ENCODE measurements at regions not wholly inside any gene's neighbourhood (a gene's known extent, or its start where the extent isn't known, plus 50 kb on each side); places are given as distances from the start of the nearest gene placed in this dataset.

DNA sequence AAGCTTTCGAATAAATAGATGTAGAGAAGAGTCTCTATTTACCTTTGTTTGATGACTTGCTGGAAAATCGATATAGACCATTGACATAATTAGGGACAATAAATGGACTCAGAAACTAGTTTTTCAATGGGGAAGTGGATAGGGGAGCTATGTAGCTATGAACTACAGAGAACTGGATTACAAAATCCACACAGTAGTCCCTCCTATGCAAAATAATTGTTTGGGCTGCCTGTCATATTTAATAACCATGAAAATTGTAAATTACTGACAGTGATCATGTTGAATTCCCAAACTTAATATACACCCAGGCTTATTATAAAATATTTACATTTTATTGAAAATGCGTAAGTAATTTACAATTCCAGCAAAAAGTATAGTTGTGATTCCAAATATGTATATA, 333.1 kb upstream of the FAM241A start:
- Histone ChIP-seq H3K4me1 (peaks cover 16% of the 10 kb centered on the region), H3K36me3 (no peaks in the 10 kb centered on the region; the same call in 1 of the 2 replicates), H3K9me3 (replicated peaks) (0 out of 2 replicates have a peak, but pooled peaks cover 3% of the 10 kb centered on the region), H3K4me3 (no peak overlapping the region), H3K27ac (no peak overlapping the region), H3K27me3 (no peaks in the 10 kb centered on the region)
- DNase-seq = no peak

DNA sequence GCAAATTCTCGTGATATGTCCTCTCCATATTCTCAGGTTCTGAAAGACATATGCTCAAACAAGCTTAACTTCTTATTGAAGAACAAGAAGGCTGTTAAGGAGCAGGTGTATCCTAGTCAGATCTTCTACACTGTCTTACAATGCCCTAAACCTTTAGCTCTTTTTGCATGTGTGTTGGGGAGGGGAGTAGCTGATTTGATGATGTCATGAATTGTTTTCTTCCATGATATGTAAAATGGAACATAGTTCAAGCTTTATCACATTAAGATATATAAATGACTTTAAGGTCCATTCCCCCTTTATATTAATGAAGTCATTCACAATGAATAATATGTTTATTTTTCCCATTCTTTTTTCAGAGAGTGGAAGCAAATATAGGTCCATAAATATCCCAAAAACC, 332.5 kb upstream of the FAM241A start:
- DNase-seq = no peak
- no peak overlapping the region for H3K27ac ChIP-seq
- 0 out of 2 replicates have a peak, but pooled peaks cover 3% of the 10 kb centered on the region for H3K9me3 ChIP-seq (replicated peaks)
- H3K36me3 ChIP-seq = no peaks in the 10 kb centered on the region; the same call in 1 of the 2 replicates
- peaks cover 10% of the 10 kb centered on the region for H3K4me1 ChIP-seq
- H3K4me3 ChIP-seq = no peak overlapping the region
- no peaks in the 10 kb centered on the region for H3K27me3 ChIP-seq

DNA sequence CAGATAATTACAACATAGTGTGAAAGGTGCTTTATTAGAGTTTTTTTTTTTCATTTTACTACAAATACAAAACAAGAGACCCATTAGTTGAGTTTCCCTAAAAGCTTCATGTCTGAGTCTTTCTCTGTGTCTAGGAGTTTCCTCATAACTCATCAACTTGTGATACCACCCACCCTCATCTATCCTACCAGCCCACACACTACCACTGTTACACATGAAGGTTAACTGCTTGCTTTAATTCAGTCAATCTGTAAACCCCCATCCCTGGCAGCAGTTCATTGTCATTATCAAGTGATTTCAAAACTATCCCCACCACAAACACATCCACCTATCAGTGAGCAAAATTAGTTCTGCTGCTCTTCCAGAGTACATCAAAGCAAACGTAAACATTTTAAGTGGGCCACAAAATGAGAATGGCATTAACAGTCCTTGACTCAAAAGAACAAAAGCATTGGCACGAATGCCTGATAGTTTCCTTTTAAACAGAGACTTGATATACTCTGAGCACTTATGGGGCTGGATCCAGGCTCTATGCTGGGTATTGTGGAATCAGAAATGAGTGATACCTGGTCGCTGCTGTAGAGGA, 331.6 kb upstream of the FAM241A start:
- no peaks in the 10 kb centered on the region; the same call in 1 of the 2 replicates for H3K36me3 ChIP-seq

GRCh38 chr4:111814961-111815360, 330.3 kb upstream of the FAM241A start:
- H3K4me1 ChIP-seq = peaks cover 10% of the 10 kb centered on the region; the same call in 1 of the 2 replicates
- no peak overlapping the region for H3K27ac ChIP-seq
- H3K27me3 ChIP-seq = no peaks in the 10 kb centered on the region
- no peaks in the 10 kb centered on the region; the same call in 1 of the 2 replicates for H3K36me3 ChIP-seq
- 0 out of 2 replicates have a peak, but pooled peaks cover 3% of the 10 kb centered on the region for H3K9me3 ChIP-seq (replicated peaks)
- peak; percentile 58 to 68 for DNase-seq
- no peak overlapping the region for H3K4me3 ChIP-seq

More for the DNA sequence above, 331.6 kb upstream of the FAM241A start:
- H3K27me3 ChIP-seq = no peaks in the 10 kb centered on the region
- no peak overlapping the region for H3K4me3 ChIP-seq
- no peak overlapping the region for H3K27ac ChIP-seq
- 0 out of 2 replicates have a peak, but pooled peaks cover 3% of the 10 kb centered on the region for H3K9me3 ChIP-seq (replicated peaks)
- DNase-seq = no peak
- peaks cover 10% of the 10 kb centered on the region; the same call in 1 of the 2 replicates for H3K4me1 ChIP-seq

DNA sequence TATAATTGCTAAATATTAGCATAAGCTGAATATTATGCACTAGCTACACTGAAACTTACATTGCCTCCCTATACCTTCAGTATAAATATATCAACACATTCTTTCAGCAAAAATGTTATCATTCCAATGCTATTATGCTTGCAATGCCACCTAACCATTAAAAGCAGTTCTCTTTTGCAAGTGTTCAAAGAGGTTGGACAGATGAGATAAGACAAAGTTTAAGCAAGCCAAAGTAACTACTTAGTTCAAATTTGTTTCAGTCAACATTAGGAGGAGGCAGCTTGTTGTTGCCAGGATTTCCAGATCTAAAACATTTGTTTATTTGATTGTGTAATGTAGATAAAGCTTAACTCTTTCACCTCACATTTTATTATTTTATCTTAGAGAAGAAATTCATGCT, 323.9 kb upstream of the FAM241A start:
- H3K9me3 ChIP-seq (replicated peaks) = 0 out of 2 replicates have a peak, but pooled peaks cover under 1% of the 10 kb centered on the region
- H3K4me3 ChIP-seq = no peak overlapping the region
- no peaks in the 10 kb centered on the region for H3K4me1 ChIP-seq
- no peaks in the 10 kb centered on the region for H3K27me3 ChIP-seq
- no peak overlapping the region for H3K27ac ChIP-seq
- DNase-seq = no peak
- no peaks in the 10 kb centered on the region for H3K36me3 ChIP-seq

DNA sequence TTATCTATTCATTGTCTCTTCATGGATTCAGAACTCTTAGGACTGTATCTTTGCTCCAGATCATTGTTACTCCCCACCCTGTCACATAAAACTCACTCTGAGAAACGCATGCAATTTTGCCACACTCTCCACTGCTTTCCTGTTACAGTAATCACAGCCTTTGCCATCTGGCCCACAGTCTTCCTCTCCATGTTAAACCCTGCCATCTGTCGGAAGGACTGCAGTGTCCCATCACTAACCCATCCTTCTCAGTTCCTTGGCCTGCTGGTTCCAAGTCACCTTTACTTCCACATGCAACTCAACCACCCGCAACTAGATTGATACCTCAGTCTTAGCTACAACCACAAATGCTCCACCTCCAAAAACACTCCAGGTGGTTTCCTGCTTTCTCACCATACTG, 308.7 kb upstream of the FAM241A start:
- no peaks in the 10 kb centered on the region for H3K27me3 ChIP-seq
- DNase-seq = no peak
- H3K27ac ChIP-seq = no peak overlapping the region
- H3K9me3 ChIP-seq (replicated peaks) = no peaks in the 10 kb centered on the region
- no peaks in the 10 kb centered on the region for H3K4me1 ChIP-seq
- H3K4me3 ChIP-seq = no peak overlapping the region
- no peaks in the 10 kb centered on the region for H3K36me3 ChIP-seq

DNA sequence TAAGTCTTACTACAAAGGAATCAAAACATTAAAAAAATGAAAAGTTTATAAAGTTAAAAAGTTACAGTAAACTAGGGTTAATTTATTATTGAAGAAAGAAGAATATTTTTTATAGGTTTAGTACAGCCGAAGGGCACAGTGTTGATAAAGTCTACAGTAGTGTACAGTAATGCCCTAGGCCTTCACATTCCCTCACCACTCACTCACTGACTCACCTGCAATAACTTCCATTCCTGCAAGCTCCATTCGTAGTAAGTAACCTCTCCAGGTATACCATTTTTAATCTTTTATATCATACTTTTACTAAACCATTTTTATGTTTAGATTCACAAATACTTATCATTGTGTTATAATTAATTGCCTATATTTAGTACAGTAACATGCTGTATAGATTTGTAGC, 307.5 kb upstream of the FAM241A start:
- DNase-seq = no peak
- Histone ChIP-seq H3K9me3 (replicated peaks) (no peaks in the 10 kb centered on the region), H3K27ac (no peak overlapping the region), H3K27me3 (no peaks in the 10 kb centered on the region), H3K4me3 (no peak overlapping the region), H3K4me1 (no peaks in the 10 kb centered on the region), H3K36me3 (no peaks in the 10 kb centered on the region)

DNA sequence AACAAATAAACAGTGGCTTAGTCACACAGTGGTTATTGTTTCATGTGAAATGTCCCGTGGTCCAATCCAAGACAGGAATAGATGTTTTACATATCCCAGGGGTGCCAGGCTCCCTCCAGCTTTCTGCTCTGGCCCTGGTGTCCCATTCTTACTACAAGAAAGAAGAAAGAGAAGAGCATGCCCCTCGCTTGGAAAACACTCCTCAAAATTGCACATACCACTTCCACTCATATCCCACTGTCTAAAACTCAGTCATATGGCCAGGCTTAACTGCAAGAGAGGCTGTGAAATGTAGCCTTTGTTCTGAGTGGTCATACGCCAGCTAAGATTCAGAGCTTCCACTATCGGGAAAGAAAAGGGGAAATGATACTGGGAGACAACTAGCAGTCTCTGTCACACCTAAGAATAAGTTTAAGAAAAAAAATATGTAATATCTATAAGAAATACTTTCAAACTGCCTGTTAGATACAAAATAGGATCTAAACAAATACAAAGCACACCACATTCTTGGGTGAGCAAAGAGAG, 306.8 kb upstream of the FAM241A start:
- Histone ChIP-seq H3K4me1 (no peaks in the 10 kb centered on the region), H3K36me3 (no peaks in the 10 kb centered on the region), H3K9me3 (replicated peaks) (no peaks in the 10 kb centered on the region), H3K4me3 (no peak overlapping the region), H3K27me3 (no peaks in the 10 kb centered on the region), H3K27ac (no peak overlapping the region)
- DNase-seq = no peak

- DNase-seq = no peak
- H3K4me1 ChIP-seq = no peaks in the 10 kb centered on the region
- no peaks in the 10 kb centered on the region for H3K36me3 ChIP-seq
- H3K27me3 ChIP-seq = no peaks in the 10 kb centered on the region
- no peak overlapping the region for H3K27ac ChIP-seq
- H3K9me3 ChIP-seq (replicated peaks) = no peaks in the 10 kb centered on the region
- H3K4me3 ChIP-seq = no peak overlapping the region
Measured at GRCh38 chr4:111839141-111839540, 306.1 kb upstream of the FAM241A start.

- no peaks in the 10 kb centered on the region for H3K27me3 ChIP-seq
- H3K4me1 ChIP-seq = no peaks in the 10 kb centered on the region
- no peak for DNase-seq
- H3K4me3 ChIP-seq = no peak overlapping the region
- no peaks in the 10 kb centered on the region for H3K36me3 ChIP-seq
- no peaks in the 10 kb centered on the region for H3K9me3 ChIP-seq (replicated peaks)
- no peak overlapping the region for H3K27ac ChIP-seq
Measured at GRCh38 chr4:111842336-111842735, 302.9 kb upstream of the FAM241A start.

- Histone ChIP-seq H3K27ac (no peak overlapping the region), H3K27me3 (no peaks in the 10 kb centered on the region), H3K36me3 (no peaks in the 10 kb centered on the region), H3K9me3 (replicated peaks) (no peaks in the 10 kb centered on the region), H3K4me1 (no peaks in the 10 kb centered on the region), H3K4me3 (no peak overlapping the region)
- peak in 1 of 2 experiments; percentile 19 for DNase-seq
Measured at GRCh38 chr4:111847296-111848008, 297.8 kb upstream of the FAM241A start.

DNA sequence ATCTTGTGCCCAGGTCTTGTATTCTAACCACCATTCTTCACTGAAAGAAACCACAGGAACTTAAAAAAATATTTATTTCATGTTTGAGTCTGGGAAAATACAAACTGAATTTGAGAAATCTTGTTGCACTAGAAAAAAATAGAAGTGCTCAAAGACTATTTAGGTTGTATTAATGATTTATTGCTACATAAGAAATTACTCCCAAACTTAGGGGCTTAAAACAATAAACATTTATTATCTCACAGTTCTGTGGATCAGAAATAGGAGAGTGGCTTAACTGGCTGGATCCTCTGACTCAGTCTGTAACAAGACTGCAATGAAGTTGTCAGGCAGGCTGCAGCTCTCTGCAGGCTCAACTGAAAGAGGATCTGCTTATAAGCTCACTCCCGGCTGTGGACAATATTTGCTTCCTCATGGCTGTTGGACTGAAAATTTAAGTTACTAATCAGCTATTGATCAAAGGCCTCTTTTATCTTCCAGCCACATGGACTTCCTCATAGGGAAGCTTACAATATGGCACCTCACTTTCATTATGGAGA, 295.4 kb upstream of the FAM241A start:
- Histone ChIP-seq H3K4me3 (no peak overlapping the region), H3K27ac (no peak overlapping the region), H3K4me1 (no peaks in the 10 kb centered on the region), H3K36me3 (no peaks in the 10 kb centered on the region), H3K27me3 (no peaks in the 10 kb centered on the region), H3K9me3 (replicated peaks) (no peaks in the 10 kb centered on the region)
- DNase-seq = no peak

GRCh38 chr4:111854494-111855087, 290.7 kb upstream of the FAM241A start:
- DNase-seq = peak; percentile 30 to 67
- H3K36me3 ChIP-seq = no peaks in the 10 kb centered on the region

GRCh38 chr4:111855308-111855707, 289.9 kb upstream of the FAM241A start:
- Histone ChIP-seq H3K9me3 (replicated peaks) (no peaks in the 10 kb centered on the region), H3K4me1 (no peaks in the 10 kb centered on the region), H3K27me3 (no peaks in the 10 kb centered on the region), H3K27ac (no peak overlapping the region), H3K36me3 (no peaks in the 10 kb centered on the region), H3K4me3 (no peak overlapping the region)
- DNase-seq = no peak

More at GRCh38 chr4:111854494-111855087, 290.7 kb upstream of the FAM241A start:
- Histone ChIP-seq H3K9me3 (replicated peaks) (no peaks in the 10 kb centered on the region), H3K27me3 (no peaks in the 10 kb centered on the region), H3K4me1 (no peaks in the 10 kb centered on the region), H3K4me3 (no peak overlapping the region), H3K27ac (no peak overlapping the region)

- peak in 1 of 2 experiments; percentile 21 for DNase-seq
- Histone ChIP-seq H3K27ac (no peak overlapping the region), H3K27me3 (no peaks in the 10 kb centered on the region), H3K4me3 (no peak overlapping the region), H3K36me3 (no peaks in the 10 kb centered on the region), H3K4me1 (peaks cover 3% of the 10 kb centered on the region; the same call in 1 of the 2 replicates), H3K9me3 (replicated peaks) (no peaks in the 10 kb centered on the region)
Measured at GRCh38 chr4:111864066-111864465, 281.2 kb upstream of the FAM241A start.

Measured in SJCRH30 (cell line).